ENCODE measurements at regions not wholly inside any gene's neighbourhood (a gene's known extent, or its start where the extent isn't known, plus 50 kb on each side); places are given as distances from the start of the nearest gene placed in this dataset.

- TF ChIP-seq CTCF (IDR thresholded peaks at IDR 0.05) = no peak
- no peak for TF ChIP-seq EP300 (IDR thresholded peaks at IDR 0.05)
Observed at GRCh38 chr12:89179983-89180382, 172.3 kb downstream of the DUSP6 start.

Measured in ovary (tissue), 3 donors.